ENCODE measurements at regions not wholly inside any gene's neighbourhood (a gene's known extent, or its start where the extent isn't known, plus 50 kb on each side); places are given as distances from the start of the nearest gene placed in this dataset.
A peak's percentile ranks its signal among the peaks of the same experiment; 100 is the strongest.

DNA sequence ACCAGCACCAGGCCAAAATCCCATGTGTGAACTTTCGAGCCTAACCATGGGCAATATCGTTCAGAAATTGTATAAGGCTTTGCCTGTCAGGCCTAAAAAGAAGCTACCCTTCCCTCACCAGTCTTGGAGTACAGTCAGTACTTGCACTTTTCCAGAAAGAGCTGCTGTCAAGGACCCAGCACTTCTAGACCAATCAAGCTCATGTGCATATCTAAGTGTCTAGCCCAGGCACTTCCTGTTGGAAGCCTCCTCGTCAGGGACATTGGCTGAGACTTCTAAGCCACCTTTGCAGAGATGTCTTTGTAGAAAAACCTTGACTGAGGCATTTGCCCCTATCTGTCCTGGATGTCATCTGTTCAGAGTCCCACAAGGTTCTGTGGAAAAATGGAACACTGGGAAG lies 1930.5 kb downstream of the EFNA5 start:
- no peak for DNase-seq

DNA sequence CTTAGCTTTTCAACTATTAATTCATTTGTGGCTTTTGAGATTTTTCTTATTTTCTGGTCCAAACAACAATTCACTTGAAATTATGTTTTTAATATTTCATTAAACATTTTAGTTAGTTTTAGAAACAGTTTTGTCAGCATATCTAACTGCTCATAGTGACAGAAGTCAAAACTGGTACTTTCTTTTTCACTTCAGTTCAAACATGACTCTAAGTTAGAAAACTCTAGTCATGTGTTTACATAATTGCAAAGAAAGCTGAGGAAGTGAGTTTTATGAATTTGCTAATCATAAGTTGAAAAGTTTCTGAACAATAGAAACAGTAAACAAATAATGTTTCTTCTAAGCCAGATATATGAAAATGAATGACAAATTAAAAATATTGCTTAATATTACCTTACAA lies 1931.0 kb downstream of the EFNA5 start:
- no peak for DNase-seq

DNA sequence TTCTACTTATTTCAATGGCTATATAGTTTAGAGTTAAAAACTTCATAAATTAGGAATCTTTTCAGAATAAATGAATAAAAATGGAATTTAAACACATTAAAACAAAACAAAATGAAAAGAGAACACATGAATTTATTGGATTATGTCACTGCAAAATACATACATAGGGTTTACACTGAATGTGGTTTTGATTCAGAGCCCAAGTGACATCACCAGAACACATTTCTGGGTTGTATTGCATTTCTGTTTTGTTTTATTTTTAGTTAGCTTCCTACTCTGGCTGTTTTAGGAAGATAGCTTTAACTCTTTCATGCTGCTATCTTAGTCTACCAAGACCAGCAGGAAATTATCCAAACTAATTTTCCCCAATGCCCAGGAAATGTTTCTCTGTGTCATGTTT lies 1935.0 kb downstream of the EFNA5 start:
- DNase-seq: no peak

DNA sequence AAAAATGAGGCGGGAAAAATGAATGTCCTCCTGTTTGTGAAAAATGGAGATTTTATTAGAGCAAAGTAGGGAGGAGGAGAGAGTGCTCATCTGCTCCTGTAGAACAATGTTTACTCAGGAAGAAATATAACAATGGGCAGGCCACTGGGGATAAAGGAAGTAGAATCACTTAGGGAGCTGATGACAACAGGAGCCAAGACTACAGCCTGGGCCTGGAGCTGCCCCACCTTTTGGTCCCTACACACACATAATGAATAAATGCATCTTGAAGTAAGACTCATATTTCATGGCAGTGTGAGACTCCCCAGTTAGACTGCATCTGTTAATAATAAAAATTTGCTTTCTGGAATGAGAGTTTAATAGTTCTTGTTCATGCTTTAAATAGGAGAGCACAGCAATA lies 1939.8 kb downstream of the EFNA5 start:
- no peak for DNase-seq

DNA sequence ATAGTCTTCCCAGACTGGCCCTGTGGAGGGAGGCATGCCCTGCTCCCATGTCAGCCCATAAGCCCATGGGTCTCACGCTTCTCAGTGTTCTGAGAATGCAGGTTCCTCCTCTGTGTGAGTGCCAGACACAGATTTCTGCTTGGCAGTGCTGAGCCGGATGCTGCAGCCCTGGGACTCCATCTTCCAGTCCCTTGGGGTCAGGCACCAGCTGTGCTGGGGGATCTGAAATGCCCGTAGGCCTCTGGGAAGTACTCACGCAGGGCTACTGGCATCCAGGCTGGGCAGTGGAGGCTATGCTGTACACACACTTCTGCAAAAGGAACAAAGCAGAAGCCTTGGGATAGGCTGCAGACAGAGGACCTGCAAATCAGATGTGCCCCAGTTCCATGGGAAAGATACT lies 1944.6 kb downstream of the EFNA5 start:
- DNase-seq: no peak

DNA sequence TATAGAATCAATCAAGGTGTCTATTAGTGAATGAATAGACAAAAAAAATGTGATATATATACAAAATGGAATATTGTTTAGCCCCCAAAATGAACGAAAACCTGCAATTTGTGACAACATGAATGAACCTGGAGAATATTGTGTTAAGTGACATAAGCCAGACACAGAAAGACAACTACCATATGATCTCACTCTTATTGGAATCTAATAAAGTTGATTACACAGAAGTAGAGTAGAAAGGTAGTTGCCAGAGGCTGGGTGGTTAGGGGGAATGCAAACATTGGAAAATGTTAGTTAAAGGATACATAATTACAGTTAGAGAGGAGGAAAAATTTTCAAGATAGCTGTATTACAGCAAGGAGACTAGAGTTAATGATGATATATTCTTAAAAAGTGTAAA lies 1962.3 kb downstream of the EFNA5 start:
- no peak for DNase-seq

DNA sequence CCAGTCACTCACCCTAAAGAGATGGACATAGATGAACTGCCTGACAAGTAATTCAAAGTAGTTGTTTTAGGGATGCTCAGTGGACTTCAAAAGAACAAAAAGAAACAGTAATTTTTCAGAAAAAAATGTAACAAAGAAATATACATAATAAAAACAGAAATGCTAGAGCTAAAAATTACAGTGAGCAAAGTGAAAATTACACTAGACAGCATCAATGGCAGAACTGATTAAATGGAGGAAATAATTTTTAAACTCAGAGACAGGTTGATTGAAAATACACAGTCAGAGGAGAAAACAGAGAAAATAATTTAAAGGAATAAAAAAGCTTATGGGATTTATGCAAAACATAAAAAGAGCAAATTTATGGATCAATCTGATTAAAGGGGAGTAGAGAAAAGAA lies 1968.4 kb downstream of the EFNA5 start:
- no peak for DNase-seq

DNA sequence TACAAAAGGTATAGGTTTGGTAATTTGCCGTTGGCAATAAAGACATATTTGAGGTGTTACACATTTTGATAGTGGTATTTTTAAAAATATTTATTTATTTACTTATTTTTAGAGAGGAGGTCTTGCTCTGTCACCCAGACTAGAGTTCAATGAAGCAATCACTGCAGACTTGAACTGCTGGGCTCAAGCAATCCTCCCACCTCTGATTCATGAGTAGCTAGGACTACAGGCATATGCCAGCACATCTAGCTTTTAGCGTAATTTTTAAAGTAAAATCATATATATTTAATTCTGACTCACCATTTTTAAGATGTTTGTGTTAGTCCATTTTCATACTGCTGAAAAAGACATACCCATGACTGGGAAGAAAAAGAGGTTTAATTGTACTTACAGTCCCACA lies 1974.3 kb downstream of the EFNA5 start:
- DNase-seq: no peak

DNA sequence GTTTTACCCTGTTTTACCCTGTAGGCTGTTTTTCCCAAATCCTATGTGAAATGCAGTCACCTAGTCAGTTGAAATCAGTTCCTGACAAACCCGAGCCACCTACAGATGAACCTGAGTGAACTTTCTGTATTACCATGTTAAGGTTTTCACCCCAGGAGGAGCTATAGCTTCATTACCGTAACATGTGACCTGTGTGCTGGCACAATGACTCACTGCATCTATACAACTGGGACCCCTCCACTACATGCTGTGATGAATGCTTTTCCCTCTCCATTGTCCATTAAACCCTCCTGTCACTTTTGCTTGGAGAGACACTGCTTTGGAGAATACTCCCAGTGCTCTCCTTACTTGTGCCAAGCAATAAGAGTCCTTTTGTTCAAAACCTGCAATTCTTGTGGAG lies 1974.8 kb downstream of the EFNA5 start:
- no peak for DNase-seq

DNA sequence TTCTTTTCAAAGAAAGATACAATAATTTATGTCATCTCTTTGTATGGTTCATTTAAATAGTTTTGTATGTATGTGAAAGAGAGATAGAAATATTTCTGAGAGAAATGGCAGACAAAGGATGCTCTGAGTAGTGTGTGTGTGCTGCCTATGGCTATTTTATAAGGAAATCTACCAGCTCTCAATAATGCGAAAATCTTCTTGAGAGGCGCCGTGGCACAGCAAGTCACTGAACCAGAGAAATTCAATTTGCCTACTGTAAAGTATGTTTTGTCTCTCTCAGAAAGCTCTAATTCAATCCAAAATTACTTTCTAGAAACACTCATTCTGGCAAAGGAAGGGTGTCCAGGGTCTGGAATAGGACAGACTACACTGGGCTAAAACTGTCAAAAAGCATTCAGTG lies 1981.1 kb downstream of the EFNA5 start:
- DNase-seq: peak; percentile 4

DNA sequence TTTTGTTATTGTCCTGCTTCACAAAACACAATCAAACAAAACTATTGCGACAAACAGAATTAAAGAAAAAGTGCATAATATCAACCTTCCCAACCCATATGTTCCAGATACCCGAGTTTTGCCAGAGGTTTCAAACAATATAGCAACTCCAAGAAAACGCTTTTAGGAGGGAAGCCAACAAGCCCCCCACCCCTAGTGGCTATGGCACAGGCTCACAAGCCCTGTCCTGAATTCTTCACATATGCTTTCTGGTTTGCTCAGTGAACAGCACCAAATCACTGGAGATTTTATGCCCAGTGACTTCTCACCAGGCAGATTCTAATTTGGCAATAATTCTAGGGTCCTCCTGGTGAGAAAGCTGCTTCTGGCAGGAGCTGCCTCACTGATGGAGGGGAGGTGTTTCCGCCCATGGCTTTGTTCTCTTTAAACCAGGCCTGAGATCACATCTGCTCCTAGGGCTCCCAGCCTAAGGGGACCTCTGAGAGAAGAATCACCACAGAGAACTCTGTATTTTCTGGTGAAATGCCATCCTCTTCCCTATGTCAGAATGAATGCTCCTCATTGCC lies 1982.4 kb downstream of the EFNA5 start:
- DNase-seq: no peak

DNA sequence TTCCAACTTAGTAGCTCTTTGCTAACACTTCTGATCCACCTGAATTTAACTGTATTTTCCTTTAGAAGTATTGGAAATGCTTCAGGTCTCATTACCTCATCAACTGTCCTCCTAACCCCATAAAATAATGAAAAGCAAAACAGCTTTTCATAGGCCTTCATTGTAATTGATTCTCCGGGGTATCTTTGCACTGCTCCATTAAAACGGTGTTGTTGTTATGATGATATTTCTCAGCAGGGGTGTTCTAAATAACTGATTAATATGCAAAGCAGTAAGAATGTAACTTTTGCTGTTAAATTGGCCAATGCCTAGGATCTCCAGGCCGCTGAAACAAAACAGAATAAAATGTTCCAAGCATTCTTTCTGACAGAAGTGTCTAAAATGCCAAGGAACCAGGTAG lies 1983.2 kb downstream of the EFNA5 start:
- DNase-seq: no peak

DNA sequence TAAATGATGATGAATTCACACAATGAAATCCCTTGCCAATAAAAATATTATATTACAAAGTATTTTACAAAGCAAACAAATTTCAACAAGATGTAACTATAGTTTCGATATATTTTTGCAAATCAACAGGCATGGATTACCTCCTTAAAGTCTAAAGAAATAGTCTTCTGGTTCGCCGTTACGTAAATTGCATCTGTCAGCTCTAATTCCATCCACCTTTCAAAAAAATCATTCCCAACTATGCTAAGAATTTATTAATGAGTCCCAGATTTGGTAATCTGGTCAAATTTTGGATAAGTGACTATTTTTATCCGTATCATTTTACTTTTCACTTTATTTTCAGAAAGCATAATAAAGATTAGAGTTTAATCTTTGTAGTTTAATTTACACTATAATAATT lies 1984.9 kb downstream of the EFNA5 start:
- no peak for DNase-seq

DNA sequence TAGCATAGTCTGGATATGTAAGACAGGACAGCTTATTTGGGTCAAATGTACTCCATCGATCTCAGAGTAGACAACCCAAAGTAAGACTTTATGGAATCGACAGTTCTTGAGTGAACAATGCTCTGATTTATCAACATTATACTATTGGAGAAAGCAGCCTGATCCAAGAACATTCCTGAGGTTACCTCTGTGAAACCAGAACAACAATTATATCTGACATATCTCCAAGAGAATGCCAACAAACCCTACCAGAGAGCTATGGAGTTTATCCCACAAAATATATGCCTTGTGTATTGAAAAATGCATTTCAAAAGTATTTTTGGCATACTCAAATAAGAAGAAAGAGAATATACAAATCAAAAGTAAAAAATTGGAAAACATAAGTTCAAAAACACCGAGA lies 1985.9 kb downstream of the EFNA5 start:
- no peak for DNase-seq

DNA sequence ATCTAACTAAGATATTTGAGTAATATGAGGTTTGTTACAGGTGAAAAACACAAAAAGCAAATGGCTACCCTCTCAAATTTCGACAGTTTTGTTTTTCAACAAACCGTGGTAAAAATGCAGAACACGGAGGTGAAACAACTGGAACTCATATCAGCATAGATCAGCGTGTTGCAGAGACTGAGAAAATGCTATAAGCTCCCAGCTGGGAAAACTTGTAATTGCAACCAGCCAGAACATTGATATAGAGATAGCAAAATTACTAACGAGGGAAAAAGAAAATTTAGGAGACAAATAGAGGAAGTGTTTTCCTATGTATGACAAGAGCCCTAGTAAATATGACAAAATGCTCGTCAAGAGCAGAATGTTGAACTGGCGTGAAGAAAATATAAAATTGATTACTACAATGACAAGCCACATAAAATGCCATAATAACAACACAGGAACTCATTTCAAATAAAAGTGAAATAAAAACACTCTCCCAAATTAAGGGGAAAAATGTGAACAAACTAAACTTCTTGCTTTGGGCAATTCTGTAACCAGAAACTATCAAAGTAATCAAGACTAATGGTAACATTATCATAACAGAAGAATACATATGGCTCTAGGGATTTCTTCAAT lies 1989.8 kb downstream of the EFNA5 start:
- no peak for DNase-seq

DNA sequence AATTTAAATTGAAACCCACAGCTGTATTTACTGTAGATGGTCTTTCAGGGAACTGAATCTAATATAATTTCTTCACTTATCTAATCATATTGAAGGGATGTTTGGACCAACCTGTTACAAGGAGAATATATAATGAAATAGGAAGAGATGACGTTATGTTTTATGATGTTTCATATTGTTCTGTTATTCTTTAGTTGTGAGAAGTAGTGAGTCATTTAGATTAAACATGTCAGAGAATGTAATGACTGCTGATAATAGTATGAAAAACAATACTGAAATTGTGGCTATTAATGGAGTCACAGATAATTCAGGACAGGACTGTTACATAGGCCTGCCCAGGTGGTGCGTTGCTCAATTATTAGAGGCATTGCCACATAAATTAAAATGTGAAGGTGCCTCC lies 1993.4 kb downstream of the EFNA5 start:
- no peak for DNase-seq

DNA sequence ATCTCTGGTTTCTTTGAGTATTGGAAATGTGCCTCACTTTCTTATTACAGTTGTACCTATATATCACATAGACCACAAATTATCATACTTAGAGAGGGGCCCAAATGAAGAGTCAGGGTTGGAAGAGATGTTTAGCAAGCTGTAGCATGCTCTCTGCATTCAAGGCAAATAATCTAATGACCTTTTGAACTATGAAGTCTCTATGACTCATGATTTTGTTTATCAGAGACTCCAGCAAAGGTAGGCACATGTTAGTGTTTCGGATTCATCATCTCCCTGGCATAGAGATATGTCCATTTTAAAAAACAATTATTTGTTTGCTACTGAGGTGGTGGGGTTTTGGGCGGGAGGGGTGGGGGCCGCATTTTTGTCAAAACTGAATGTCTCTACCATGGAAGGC lies 2000.1 kb downstream of the EFNA5 start:
- no peak for DNase-seq

DNA sequence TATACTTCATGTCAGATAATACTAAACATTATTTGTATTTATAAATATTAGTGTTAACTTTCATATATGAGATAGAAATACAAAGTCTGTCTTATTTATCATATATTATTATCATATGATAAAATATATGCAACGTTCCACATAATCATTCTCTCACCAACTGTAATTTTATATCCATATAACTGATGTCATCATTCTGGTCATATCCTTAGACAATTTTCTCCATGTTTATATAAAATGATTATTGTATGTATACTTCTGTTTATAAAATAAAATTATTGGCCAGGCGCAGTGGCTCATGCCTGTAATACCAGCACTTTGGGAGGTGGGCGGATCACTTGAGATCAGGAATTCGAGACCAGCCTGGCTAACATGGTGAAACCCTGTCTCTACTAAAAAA lies 2007.1 kb downstream of the EFNA5 start:
- no peak for DNase-seq

DNA sequence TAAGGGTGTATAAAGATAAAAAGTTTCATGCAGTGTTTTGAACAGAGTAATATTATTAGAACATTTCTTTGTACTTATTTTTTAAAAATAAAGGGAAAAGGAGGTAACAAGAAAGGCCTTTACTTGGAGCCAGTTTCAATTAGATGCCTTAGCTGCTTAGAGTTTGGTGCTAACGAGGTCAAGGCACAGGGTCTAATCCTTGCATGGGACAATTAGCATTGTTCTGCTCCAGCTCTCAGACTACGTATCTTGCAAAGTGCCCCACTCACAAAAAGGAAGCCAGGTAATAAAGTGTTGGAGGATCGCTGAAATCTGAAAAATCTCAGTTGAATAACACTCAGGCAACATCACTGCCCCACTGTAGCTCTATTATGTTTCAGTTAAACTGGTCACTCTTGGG lies 2011.3 kb downstream of the EFNA5 start:
- DNase-seq: no peak

DNA sequence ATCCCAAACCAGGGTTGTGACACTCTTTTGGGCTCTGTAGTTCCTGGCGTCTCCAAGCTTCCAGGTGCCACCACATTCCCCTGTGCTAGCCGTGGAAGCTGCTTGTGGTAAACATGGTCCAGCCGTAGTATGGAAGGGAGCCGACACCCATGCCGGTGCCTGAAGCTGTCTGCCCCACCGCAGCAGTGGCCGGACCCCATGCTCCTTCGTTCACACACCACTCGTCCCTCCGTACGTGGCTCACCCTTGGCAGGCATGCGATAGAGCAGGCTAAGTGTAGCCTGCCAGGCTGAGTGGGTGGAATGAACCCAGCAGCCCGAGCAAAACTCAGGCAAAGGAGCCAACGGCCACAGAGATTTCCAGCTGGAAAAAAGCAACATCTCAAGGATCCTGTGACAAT lies 2030.4 kb downstream of the EFNA5 start:
- DNase-seq: no peak

DNA sequence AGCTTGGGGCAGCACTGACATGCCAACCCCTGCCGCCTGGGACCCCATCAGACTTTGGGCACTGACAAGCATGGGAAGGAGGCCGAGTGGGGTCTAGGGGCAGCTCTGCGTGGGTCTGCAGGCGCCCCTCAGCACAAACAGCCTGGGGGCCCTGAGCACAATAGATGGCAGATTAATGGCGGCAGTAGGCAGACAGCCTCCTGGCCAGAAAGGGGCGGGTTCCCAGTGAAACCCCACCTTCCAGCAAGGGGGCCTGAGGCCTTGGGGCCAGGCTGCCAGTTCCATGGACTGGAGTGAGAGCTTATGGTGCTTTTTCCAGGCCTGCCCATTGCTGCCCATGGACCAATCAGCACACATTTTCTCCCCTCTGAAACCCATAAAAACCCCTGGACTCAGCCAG lies 2031.2 kb downstream of the EFNA5 start:
- no peak for DNase-seq

DNA sequence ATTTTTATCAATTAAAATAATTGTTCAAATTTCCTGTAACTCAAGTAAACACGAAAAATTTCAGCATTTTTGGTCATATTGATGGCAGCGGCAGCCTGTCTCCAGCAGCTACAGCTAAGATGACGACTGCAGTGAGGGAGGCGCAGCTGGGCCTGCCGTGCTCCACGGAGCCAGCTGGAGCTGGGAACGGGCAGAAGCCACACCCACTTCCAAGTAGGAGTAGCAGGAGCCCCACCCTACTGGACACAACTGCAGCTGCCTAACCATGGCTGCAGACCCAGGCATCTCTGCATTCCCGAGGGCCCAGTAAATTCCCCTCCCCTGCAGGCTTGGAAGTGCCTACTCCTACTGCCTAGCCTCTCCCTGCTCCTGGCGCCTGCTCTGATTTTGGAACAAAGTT lies 2031.7 kb downstream of the EFNA5 start:
- DNase-seq: no peak

DNA sequence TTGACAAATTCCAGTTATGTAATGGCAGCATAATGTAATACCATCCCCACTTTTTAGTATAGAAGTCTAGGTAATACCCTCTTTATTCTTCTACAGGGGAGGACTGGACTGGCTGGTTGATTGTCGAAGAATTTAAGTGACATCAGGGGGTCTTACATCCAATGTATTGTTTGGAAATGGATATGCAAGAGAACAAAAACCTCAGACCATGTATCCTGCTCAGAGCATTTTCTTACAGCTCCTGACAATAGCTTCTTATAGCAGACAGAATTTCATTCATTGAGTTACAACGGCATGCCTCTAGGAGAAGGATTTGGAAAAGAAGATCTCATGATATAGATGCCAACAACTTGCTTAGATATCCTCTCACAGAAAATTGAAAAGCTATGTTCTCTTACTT lies 2032.3 kb downstream of the EFNA5 start:
- no peak for DNase-seq

DNA sequence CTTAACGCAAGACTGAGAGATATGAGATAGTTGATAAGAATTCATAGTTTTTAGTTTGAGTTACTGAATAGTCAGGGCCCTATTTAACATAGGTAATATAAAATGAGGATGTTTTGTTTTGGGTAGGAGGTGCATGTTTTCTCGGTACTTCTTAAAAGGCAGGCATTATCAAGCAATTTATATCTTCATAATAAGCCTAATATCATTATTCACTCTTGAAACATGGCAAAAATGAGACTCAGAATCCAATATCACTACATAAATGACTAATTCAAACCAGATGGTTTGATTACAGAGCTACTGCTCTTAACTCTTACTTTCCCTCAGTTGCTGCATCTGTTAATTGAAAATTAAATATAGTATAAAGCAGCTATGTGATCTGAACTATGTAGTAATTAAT lies 2038.7 kb downstream of the EFNA5 start:
- no peak for DNase-seq

DNA sequence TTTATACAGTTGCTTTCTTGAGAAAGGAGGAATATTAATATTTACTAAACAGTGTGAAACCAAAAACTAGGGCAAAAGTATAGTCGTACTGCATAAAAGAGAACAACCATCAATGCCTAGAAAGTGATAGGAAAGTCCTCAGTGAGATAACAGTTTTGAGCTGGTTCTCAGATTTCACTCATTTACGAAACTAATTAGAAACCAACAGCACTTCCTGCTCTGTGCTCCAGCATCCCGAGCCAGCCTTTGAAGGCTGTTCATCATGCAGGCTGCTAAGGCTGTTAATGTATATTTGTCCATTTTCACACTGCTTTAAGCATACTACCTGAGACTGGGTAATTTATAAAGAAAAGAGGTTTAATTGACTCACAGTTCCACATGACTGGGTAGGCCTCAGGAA lies 2039.9 kb downstream of the EFNA5 start:
- no peak for DNase-seq

DNA sequence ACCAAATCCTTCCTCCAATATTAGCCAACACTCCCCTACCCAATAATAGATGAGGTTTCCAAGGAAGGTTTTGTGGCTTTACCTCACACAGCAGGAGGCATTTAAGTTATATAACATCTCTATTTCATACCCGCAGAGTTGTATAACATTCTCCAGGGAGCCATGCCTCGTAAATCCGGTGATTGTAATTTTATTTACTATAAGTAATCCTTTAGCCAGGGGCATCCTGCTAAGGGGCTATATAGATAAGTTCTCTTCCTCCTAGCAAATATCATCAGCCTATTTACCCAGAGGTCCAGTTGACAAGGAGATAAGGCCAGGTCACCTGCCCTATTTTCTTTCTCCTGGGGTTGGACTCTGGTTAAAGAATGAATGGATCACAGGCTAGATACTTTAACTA lies 2051.0 kb downstream of the EFNA5 start:
- no peak for DNase-seq

All from retina (tissue), 1 donor.